ENCODE measurements at regions not wholly inside any gene's neighbourhood (a gene's known extent, or its start where the extent isn't known, plus 50 kb on each side); places are given as distances from the start of the nearest gene placed in this dataset.

GRCh38 chr10:52703898-52704297 is 68.7 kb downstream of the MBL2 start:
- no peak for TF ChIP-seq CTCF (IDR thresholded peaks at IDR 0.05; ENCODE audit: low read depth, low read length, missing input control)
- no peak for TF ChIP-seq REST (IDR thresholded peaks at IDR 0.05)
- no peak for TF ChIP-seq TAF1 (conservative IDR thresholded peaks at IDR 0.05)
- TF ChIP-seq MAX (IDR thresholded peaks at IDR 0.05) = no peak
- no peak for TF ChIP-seq ATF3 (IDR thresholded peaks at IDR 0.05)
- TF ChIP-seq FOXA1 (IDR thresholded peaks at IDR 0.05) = no peak
